OCI-LY3 (cell line): ENCODE measurements at regions not wholly inside any gene's neighbourhood (a gene's known extent, or its start where the extent isn't known, plus 50 kb on each side); places are given as distances from the start of the nearest gene placed in this dataset.

Experiments
- H2AFZ ChIP-seq: fragments of 200-600, 300-600 bp; shearing (Covaris generic); 2 replicates; pipeline ENCODE4 v1.6.0; 2014; ENCODE audit warnings: antibody characterized with exemption, low read depth, low read length
- H3K27ac ChIP-seq: fragments of 200-600, 300-600 bp; sonication (generic); 2 replicates; pipeline ENCODE4 v1.5.1; 2014; ENCODE audit warnings: mild to moderate bottlenecking, low read length, moderate library complexity, mixed read lengths
- H3K27me3 ChIP-seq: fragments of 200-600, 300-600 bp; sonication (generic); 2 replicates; pipeline ENCODE4 v1.6.1; 2014; ENCODE audit warnings: low read depth, low read length, mixed read lengths
- H3K36me3 ChIP-seq: fragments of 200-600, 300-600 bp; sonication (generic); replicated peaks from 2 replicates; pipeline ENCODE3; 2014; ENCODE audit warnings: low read depth, low read length, mixed read lengths
- H3K4me1 ChIP-seq: fragments of 300-600, 200-600 bp; sonication (generic); 2 replicates; pipeline ENCODE4 v1.6.1; 2014; ENCODE audit warnings: low read length, mixed read lengths
- H3K4me2 ChIP-seq: fragments of 200-600, 300-600 bp; sonication (generic); 2 replicates; pipeline ENCODE4 v1.6.1; 2014; ENCODE audit warnings: low read length, mixed read lengths
- H3K4me3 ChIP-seq: fragments of 300-600, 200-600 bp; sonication (generic); 2 replicates; pipeline ENCODE4 v1.5.1; 2014; ENCODE audit warnings: antibody characterized with exemption, mild to moderate bottlenecking, low read length, moderate library complexity
- H3K79me2 ChIP-seq: fragments of 300-600, 200-600 bp; shearing (Covaris generic); 2 replicates; pipeline ENCODE4 v1.6.1; 2014; ENCODE audit warnings: mild to moderate bottlenecking, low read length, mixed read lengths
- H3K9ac ChIP-seq: fragments of 300-600, 200-600 bp; shearing (Covaris generic); 2 replicates; pipeline ENCODE4 v1.6.0; 2014; ENCODE audit warnings: mild to moderate bottlenecking, low read length, moderate library complexity
- H3K9me3 ChIP-seq: fragments of 200-600, 300-600 bp; shearing (Covaris generic); 2 replicates; pipeline ENCODE4 v1.6.1; 2014; ENCODE audit warnings: low read length, mixed read lengths; ENCODE audit not compliant: insufficient read depth
- H4K20me1 ChIP-seq: fragments of 200-600, 300-600 bp; sonication (generic); 2 replicates; pipeline ENCODE4 v1.6.1; 2016; ENCODE audit warnings: low read length, mixed read lengths; ENCODE audit not compliant: insufficient read depth
- EZH2phosphoT487 ChIP-seq: fragments of 200-600 bp; shearing (Covaris generic); IDR thresholded peaks from 2 replicates; pipeline ENCODE4 v1.6.1; 2018; ENCODE audit warnings: antibody characterized with exemption, mixed run types, low read depth
- TF ChIP-seq, protein P1 (sequence below): fragments of 200-600, 300-600 bp; sonication (generic); IDR thresholded peaks from 2 replicates; pipeline ENCODE4 v1.5.1; 2014; ENCODE audit warnings: antibody characterized with exemption, low read length, low read depth

DNA sequence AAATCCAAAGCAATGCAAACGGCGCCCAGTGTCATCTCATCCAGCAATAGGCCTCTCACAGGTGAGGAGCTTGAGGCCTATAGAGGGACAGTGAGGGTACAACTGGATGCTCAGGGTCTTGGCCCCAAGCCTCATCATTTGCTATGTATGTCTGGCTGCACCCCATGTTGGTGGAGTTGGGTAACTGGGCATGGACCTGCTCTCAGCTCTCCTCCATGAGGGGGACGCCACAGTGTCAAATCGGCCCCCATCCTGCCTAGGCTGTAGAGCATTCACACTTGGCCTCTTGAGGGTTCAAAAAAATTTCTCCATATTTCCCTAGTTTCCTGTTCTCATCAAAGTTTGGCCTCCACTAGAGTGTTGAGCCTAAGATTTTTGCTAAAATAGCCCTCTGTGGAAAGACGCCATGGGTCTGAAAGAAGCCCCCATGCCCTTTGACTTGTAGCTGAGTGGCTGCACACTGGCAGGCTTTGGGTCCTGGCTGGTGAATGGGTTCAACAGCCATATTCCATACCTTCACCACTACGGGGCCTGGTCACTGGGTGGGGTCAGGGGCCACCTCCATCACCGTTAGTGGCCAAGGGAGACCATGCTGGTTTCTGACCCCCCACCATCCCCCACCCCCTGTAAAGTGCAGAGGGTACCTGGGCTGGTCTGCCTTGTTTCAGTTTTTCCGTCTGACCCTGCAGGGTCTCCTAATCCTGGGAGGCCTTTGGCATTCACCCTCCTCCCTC is 132.3 kb upstream of the TBX20 start:
- no peak overlapping the region for H3K4me3 ChIP-seq
- H3K9ac ChIP-seq, result no peak overlapping the region
- H3K36me3 ChIP-seq, result no peaks in the 10 kb centered on the region
- H3K27ac ChIP-seq, result no peak overlapping the region
- no peak overlapping the region for H2AFZ ChIP-seq
- H3K4me2 ChIP-seq, result no peak overlapping the region
- no peaks in the 10 kb centered on the region for H4K20me1 ChIP-seq
- H3K9me3 ChIP-seq, result no peaks in the 10 kb centered on the region
- peaks cover 8% of the 10 kb centered on the region for H3K4me1 ChIP-seq
- no peak for TF ChIP-seq EZH2phosphoT487
- TF ChIP-seq, protein P1, sequence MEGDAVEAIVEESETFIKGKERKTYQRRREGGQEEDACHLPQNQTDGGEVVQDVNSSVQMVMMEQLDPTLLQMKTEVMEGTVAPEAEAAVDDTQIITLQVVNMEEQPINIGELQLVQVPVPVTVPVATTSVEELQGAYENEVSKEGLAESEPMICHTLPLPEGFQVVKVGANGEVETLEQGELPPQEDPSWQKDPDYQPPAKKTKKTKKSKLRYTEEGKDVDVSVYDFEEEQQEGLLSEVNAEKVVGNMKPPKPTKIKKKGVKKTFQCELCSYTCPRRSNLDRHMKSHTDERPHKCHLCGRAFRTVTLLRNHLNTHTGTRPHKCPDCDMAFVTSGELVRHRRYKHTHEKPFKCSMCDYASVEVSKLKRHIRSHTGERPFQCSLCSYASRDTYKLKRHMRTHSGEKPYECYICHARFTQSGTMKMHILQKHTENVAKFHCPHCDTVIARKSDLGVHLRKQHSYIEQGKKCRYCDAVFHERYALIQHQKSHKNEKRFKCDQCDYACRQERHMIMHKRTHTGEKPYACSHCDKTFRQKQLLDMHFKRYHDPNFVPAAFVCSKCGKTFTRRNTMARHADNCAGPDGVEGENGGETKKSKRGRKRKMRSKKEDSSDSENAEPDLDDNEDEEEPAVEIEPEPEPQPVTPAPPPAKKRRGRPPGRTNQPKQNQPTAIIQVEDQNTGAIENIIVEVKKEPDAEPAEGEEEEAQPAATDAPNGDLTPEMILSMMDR, result no peak
- peaks cover 13% of the 10 kb centered on the region for H3K27me3 ChIP-seq
- H3K79me2 ChIP-seq, result no peaks in the 10 kb centered on the region

DNA sequence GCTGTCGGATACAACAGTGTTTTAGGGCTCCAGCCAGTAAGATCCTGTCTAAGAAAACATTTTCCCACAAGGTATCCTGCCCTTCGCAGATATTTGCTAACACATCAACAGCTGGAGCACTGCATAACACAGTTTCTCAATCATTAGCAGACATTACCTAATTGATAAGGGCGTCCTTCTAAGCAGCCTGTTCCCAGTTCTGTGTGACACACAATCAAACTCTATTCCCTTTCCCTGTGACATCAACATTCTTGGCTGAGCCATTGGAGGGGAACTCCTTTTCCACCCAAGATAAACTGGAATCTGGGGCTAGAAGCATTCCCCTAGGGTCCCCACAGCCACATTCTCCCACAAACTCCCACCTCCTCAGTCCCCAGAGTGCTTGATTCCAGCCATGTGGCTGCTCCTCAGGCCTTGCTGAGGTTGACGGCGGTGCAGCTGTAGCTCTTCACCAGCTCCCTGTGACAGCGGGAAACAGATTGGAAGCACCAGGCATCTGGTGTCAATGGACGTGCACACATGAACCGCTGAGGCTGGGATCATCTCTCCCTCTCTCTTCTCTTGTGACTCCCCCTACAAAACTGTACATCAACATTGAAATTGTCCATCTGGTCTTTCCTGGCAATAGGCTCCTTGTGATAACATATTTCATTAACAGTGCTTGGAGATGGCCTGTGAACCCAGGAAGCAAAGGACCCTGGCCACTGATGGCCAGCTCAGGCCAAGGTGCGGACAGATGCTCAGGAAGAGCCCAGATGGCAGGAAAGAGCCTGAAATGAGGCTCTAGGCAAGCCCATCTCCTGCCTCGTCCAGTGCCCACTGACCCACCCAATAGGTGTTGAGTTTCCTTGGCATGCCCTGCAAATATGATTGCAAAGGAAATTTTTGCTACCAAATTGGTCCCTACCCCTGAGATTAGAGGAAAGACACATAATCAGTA is 131.1 kb upstream of the TBX20 start:
- no peaks in the 10 kb centered on the region for H3K79me2 ChIP-seq
- H3K27ac ChIP-seq, result no peak overlapping the region
- H3K4me2 ChIP-seq, result no peak overlapping the region
- no peaks in the 10 kb centered on the region for H4K20me1 ChIP-seq
- peaks cover 14% of the 10 kb centered on the region for H3K27me3 ChIP-seq
- no peaks in the 10 kb centered on the region for H3K36me3 ChIP-seq
- H3K4me1 ChIP-seq, result peaks cover 8% of the 10 kb centered on the region
- TF ChIP-seq, protein P1, result no peak
- TF ChIP-seq EZH2phosphoT487, result no peak
- H2AFZ ChIP-seq, result no peak overlapping the region
- H3K4me3 ChIP-seq, result no peak overlapping the region
- H3K9me3 ChIP-seq, result no peaks in the 10 kb centered on the region
- H3K9ac ChIP-seq, result no peak overlapping the region

DNA sequence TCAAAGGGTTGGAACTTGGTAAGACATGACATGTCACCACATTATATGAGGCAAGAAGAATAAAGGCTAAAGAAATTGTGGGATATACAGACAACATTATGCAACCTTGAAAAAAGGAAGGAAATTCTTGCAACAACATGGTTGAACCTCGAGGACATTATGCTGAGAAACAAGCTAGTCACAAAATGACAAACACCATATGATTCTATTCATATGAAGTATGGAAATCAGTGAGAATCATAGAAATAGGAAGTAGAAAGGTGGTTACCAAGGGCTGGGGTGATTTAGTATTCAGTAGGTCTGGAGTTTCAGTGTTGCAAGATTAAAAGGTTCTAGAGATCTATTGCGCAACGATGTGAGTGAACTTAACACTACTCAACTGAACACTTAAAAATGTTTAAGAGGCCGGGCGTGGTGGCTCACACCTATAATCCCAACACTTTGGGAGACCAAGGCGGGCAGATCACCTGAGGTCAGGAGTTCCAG is 126.9 kb upstream of the TBX20 start:
- no peak overlapping the region for H2AFZ ChIP-seq
- H3K4me1 ChIP-seq, result no peaks in the 10 kb centered on the region
- H4K20me1 ChIP-seq, result no peaks in the 10 kb centered on the region
- H3K4me2 ChIP-seq, result no peak overlapping the region
- no peaks in the 10 kb centered on the region for H3K9me3 ChIP-seq
- no peak overlapping the region for H3K4me3 ChIP-seq
- H3K27ac ChIP-seq, result no peak overlapping the region
- no peaks in the 10 kb centered on the region for H3K79me2 ChIP-seq
- TF ChIP-seq, protein P1, result no peak
- no peak for TF ChIP-seq EZH2phosphoT487
- no peak overlapping the region for H3K9ac ChIP-seq
- peaks cover 10% of the 10 kb centered on the region; the same call in 1 of the 2 replicates for H3K27me3 ChIP-seq
- H3K36me3 ChIP-seq, result no peaks in the 10 kb centered on the region

- Histone ChIP-seq H3K9me3 (no peaks in the 10 kb centered on the region), H4K20me1 (no peaks in the 10 kb centered on the region), H3K4me1 (no peaks in the 10 kb centered on the region), H2AFZ (no peak overlapping the region), H3K79me2 (no peaks in the 10 kb centered on the region), H3K36me3 (no peaks in the 10 kb centered on the region), H3K4me3 (no peak overlapping the region), H3K4me2 (no peak overlapping the region), H3K27ac (no peak overlapping the region), H3K27me3 (peaks cover 21% of the 10 kb centered on the region), H3K9ac (no peak overlapping the region)
- TF ChIP-seq, protein P1, result no peak
Measured at GRCh38 chr7:35379481-35379880, 125.6 kb upstream of the TBX20 start.
